CD4-positive, alpha-beta T cell (primary cell): ENCODE measurements at regions not wholly inside any gene's neighbourhood (a gene's known extent, or its start where the extent isn't known, plus 50 kb on each side); places are given as distances from the start of the nearest gene placed in this dataset.

Experiments
- ATAC-seq: fragments of 200-7000 bp; cut with Tn5 transposase; one replicate; pipeline ENCODE4 v1.10.0; 2022; ENCODE audit warnings: mild to moderate bottlenecking; ENCODE audit not compliant: poor library complexity
- CTCF ChIA-PET: fragments of 350-600 bp; sonication (Branson Sonifier 250); formaldehyde crosslinking; loops from one replicate; lab custom pipeline; 2021; ENCODE audit warnings: antibody characterized with exemption, inconsistent platforms; lab: Charles Lee
- POLR2A ChIA-PET: fragments of 350-600 bp; sonication (Branson Sonifier 250); formaldehyde crosslinking; loops from one replicate; lab custom pipeline; 2021; ENCODE audit warnings: antibody characterized with exemption, inconsistent platforms; lab: Charles Lee
- DNase-seq, 14 experiments: peaks; one replicate each; pipeline ENCODE4 v3.0.0-alpha.2; 2013 to 2020; ENCODE audit warnings: mixed read lengths in 2 of 14
- H3K27ac ChIP-seq, 2 donors: one replicate each; pipeline versions ENCODE4 v1.5.1 to v1.7.0; 2013; ENCODE audit warnings: low read length in 2 of 2, low read depth in 1 of 2, mild to moderate bottlenecking in 1 of 2
- H3K27me3 ChIP-seq, 2 experiments: 1 replicate in 1 of 2; 2 replicates in 1 of 2; pipeline versions ENCODE4 v1.6.1 to v1.7.0; 2013; ENCODE audit warnings: low read length in 2 of 2, control low read depth in 1 of 2, mild to moderate bottlenecking in 1 of 2, moderate library complexity in 1 of 2; ENCODE audit not compliant: insufficient read depth in 2 of 2, control insufficient read depth in 1 of 2
- H3K36me3 ChIP-seq: one replicate; pipeline ENCODE4 v1.6.1; 2013; ENCODE audit warnings: low read length, control low read depth; ENCODE audit not compliant: insufficient read depth
- H3K4me1 ChIP-seq: one replicate; pipeline ENCODE4 v1.6.1; 2013; ENCODE audit warnings: low read length, control low read depth; ENCODE audit not compliant: insufficient read depth
- H3K4me3 ChIP-seq: one replicate; pipeline ENCODE4 v1.5.1; 2013; ENCODE audit warnings: mild to moderate bottlenecking, low read length, moderate library complexity
- H3K9me3 ChIP-seq, 2 experiments: 1 replicate in 1 of 2; 2 replicates in 1 of 2; pipeline versions ENCODE4 v1.6.1 to v1.7.0; 2013; ENCODE audit warnings: low read length in 2 of 2, mild to moderate bottlenecking in 2 of 2, control low read depth in 1 of 2, moderate library complexity in 1 of 2; ENCODE audit not compliant: control insufficient read depth in 1 of 2, insufficient read depth in 1 of 2
- H3K27ac Mint-ChIP-seq: one replicate; pipeline ENCODE4 v1.8.0; 2020; ENCODE audit warnings: mixed read lengths
- H3K27me3 Mint-ChIP-seq: one replicate; pipeline ENCODE4 v1.8.0; 2021; ENCODE audit warnings: mixed read lengths
- H3K36me3 Mint-ChIP-seq: one replicate; pipeline ENCODE4 v1.8.0; 2021; ENCODE audit warnings: low read depth, mixed read lengths
- H3K4me1 Mint-ChIP-seq: one replicate; pipeline ENCODE4 v1.8.0; 2021; ENCODE audit warnings: low read depth, mixed read lengths
- H3K4me3 Mint-ChIP-seq: one replicate; pipeline ENCODE4 v1.8.0; 2020; ENCODE audit warnings: mild to moderate bottlenecking, mixed read lengths
- H3K9me3 Mint-ChIP-seq: one replicate; pipeline ENCODE4 v1.8.0; 2020; ENCODE audit warnings: mixed read lengths
- intact Hi-C, 2 experiments: fragments of 100-400 bp; cut with DNase I in 1 of 2; cut with micrococcal nuclease in 1 of 2; formaldehyde crosslinking; loops; one replicate each; pipeline versions ENCODE4 v1.15.1 to v1.9.0; 2023 to 2025; cut with DNase I, micrococcal nuclease
- TF ChIP-seq, protein P1 (sequence below): fragments of 200-600 bp; IDR thresholded peaks from one replicate; pipeline ENCODE4 v1.8.0; 2022; ENCODE audit warnings: antibody characterized with exemption, mild to moderate bottlenecking

DNA sequence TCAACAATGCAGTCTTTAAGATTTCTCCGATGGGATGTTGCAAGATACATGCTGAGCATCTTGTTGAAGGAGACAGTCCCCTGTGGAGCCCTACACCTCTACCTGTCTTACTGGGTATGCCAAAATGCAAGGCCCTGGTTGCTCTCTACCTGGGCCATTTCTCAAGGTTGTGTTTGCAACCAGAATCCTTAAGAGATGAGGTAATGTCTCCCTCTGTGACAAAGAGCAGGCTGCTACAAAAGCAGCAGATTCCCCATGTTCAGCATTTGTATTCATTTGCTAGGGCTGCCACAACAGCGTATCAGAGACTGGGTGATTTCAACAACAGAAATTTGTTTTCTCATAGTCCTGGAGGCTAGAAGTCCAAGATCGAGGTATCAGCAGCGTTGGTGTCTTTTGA is 138.4 kb upstream of the RPS23 start:
- TF ChIP-seq, protein P1, sequence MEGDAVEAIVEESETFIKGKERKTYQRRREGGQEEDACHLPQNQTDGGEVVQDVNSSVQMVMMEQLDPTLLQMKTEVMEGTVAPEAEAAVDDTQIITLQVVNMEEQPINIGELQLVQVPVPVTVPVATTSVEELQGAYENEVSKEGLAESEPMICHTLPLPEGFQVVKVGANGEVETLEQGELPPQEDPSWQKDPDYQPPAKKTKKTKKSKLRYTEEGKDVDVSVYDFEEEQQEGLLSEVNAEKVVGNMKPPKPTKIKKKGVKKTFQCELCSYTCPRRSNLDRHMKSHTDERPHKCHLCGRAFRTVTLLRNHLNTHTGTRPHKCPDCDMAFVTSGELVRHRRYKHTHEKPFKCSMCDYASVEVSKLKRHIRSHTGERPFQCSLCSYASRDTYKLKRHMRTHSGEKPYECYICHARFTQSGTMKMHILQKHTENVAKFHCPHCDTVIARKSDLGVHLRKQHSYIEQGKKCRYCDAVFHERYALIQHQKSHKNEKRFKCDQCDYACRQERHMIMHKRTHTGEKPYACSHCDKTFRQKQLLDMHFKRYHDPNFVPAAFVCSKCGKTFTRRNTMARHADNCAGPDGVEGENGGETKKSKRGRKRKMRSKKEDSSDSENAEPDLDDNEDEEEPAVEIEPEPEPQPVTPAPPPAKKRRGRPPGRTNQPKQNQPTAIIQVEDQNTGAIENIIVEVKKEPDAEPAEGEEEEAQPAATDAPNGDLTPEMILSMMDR = no peak
- Histone ChIP-seq H3K36me3 (no peaks in the 10 kb centered on the region), H3K4me1 (no peaks in the 10 kb centered on the region), H3K4me3 (no peak overlapping the region), H3K9me3 (no peaks in the 10 kb centered on the region), H3K27me3 (no peaks in the 10 kb centered on the region), H3K27ac (no peak overlapping the region)
- Mint-ChIP-seq H3K27ac (no peak overlapping the region), H3K27me3 (no peaks in the 10 kb centered on the region), H3K4me3 (no peak overlapping the region), H3K36me3 (no peaks in the 10 kb centered on the region), H3K9me3 (no peaks in the 10 kb centered on the region), H3K4me1 (no peaks in the 10 kb centered on the region)
- no peak for DNase-seq
- CTCF ChIA-PET = no interaction called here
- no peak for ATAC-seq
- POLR2A ChIA-PET = no interaction called here
- intact Hi-C loops = no loop called here

DNA sequence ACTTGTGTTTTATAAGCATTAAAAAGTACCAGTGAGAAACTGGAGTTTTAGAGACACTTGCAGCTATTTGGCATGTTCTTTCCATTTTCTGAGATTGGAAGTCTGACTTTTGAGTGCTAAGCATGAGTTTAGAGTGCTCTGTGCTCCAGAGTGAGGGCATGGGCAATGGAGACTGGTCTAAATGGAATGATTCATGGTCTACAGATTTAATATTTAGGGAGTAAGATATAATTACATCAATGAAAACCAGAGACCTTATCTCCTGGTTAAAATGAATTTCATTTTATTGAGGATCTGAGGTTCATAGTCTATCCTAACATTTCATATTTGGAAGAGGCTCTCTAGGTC is 135.9 kb upstream of the RPS23 start:
- DNase-seq (no peak), ATAC-seq (no peak)
- H3K27me3 Mint-ChIP-seq = no peaks in the 10 kb centered on the region
- Histone ChIP-seq H3K4me3 (no peak overlapping the region), H3K4me1 (no peaks in the 10 kb centered on the region), H3K36me3 (no peaks in the 10 kb centered on the region), H3K27me3 (no peaks in the 10 kb centered on the region), H3K9me3 (no peaks in the 10 kb centered on the region), H3K27ac (no peak overlapping the region)
- ChIA-PET POLR2A (no interaction called here), CTCF (interaction anchor here (1.6 kb wide), 1 partner anchor 11 kb away, joined by 3 read pairs; no protein-coding TSS in a partner anchor)
- H3K27ac Mint-ChIP-seq = no peak overlapping the region
- TF ChIP-seq, protein P1 = no peak
- H3K4me1 Mint-ChIP-seq = no peaks in the 10 kb centered on the region
- intact Hi-C loops = no loop called here
- no peaks in the 10 kb centered on the region for H3K9me3 Mint-ChIP-seq
- H3K36me3 Mint-ChIP-seq = no peaks in the 10 kb centered on the region
- H3K4me3 Mint-ChIP-seq = no peak overlapping the region

DNA sequence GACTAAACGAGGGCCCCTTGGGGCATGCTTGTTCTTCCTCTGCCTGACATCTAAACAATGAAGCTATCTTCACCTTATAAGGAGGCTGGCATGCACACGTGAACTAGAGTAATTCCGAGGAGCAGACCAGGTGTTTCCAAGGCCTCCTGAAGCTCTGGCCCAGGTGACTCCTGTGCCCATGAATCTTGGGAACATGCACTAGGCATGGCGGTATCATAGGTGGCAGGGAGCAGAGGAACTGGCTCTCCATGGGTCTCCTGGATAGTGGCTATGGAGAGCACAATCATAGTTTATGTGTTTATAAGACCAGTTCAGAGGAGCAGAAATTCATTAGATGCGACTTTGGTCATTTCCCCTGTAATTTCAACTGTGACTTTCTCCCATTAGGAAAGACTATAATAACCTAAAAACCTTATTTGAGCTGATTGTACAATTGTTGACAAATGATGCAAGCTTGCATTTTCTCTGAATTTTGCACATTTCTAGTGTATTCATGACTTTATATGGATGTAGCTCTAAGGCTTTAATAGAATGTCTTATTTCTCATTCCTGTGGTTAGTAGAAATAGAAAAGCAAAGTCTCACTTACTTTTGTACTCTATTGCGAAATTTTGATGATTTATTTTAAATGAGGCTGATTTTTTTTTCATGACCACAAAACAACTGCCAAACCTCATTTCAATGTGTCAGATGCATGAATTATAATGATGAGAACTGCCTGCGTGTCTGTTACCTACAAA is 135.3 kb upstream of the RPS23 start:
- H3K27me3 ChIP-seq = no peaks in the 10 kb centered on the region
- H3K4me1 ChIP-seq = no peaks in the 10 kb centered on the region
- intact Hi-C loops = no loop called here
- Mint-ChIP-seq H3K4me1 (no peaks in the 10 kb centered on the region), H3K27me3 (no peaks in the 10 kb centered on the region), H3K36me3 (no peaks in the 10 kb centered on the region), H3K9me3 (no peaks in the 10 kb centered on the region), H3K27ac (no peak overlapping the region), H3K4me3 (no peak overlapping the region)
- ATAC-seq (no peak), DNase-seq (no peak)
- no peaks in the 10 kb centered on the region for H3K36me3 ChIP-seq
- CTCF ChIA-PET = interaction anchor here (1.6 kb wide), 1 partner anchor 11 kb away, joined by 3 read pairs; no protein-coding TSS in a partner anchor
- no peaks in the 10 kb centered on the region for H3K9me3 ChIP-seq
- POLR2A ChIA-PET = no interaction called here
- no peak overlapping the region for H3K4me3 ChIP-seq
- TF ChIP-seq, protein P1 = no peak
- no peak overlapping the region for H3K27ac ChIP-seq
